ENCODE measurements at regions not wholly inside any gene's neighbourhood (a gene's known extent, or its start where the extent isn't known, plus 50 kb on each side); places are given as distances from the start of the nearest gene placed in this dataset.

DNA sequence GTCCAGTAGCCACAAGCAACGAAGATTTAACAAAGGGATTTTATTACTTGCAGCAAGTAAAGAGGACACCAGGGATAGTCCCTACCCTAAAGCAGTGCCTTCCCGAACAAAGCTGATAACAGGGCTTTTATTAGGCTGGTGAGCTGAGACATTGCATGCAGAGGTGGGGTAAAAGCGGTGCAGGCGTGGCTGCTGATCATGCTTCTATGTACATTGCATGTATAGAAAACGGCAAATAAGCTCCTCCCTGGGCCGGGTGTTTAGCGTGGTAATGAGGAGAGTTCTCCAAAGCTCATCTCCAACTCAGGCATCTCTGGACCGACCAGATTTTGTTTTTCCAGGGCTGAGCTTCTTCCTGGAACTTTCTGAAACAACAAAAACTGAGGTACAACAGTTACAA is 83.5 kb upstream of the CDH4 start:
- TF ChIP-seq, protein P1, sequence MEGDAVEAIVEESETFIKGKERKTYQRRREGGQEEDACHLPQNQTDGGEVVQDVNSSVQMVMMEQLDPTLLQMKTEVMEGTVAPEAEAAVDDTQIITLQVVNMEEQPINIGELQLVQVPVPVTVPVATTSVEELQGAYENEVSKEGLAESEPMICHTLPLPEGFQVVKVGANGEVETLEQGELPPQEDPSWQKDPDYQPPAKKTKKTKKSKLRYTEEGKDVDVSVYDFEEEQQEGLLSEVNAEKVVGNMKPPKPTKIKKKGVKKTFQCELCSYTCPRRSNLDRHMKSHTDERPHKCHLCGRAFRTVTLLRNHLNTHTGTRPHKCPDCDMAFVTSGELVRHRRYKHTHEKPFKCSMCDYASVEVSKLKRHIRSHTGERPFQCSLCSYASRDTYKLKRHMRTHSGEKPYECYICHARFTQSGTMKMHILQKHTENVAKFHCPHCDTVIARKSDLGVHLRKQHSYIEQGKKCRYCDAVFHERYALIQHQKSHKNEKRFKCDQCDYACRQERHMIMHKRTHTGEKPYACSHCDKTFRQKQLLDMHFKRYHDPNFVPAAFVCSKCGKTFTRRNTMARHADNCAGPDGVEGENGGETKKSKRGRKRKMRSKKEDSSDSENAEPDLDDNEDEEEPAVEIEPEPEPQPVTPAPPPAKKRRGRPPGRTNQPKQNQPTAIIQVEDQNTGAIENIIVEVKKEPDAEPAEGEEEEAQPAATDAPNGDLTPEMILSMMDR (conservative IDR thresholded peaks at IDR 0.05) = no peak
- TF ChIP-seq ZFX (IDR thresholded peaks at IDR 0.05) = no peak
